ENCODE measurements at regions not wholly inside any gene's neighbourhood (a gene's known extent, or its start where the extent isn't known, plus 50 kb on each side); places are given as distances from the start of the nearest gene placed in this dataset.

- TF ChIP-seq CTCF (IDR thresholded peaks at IDR 0.05), result no peak
- Mint-ChIP-seq H3K4me3 (ENCODE audit: unreplicated experiment) (no peak overlapping the region), H3K27ac (ENCODE audit: unreplicated experiment) (peak overlapping the region; percentile 37), H3K36me3 (ENCODE audit: low read depth) (no peaks in the 10 kb centered on the region), H3K9me3 (ENCODE audit: low read depth) (peaks cover 14% of the 10 kb centered on the region), H3K4me1 (ENCODE audit: low read depth) (peaks cover 16% of the 10 kb centered on the region), H3K27me3 (ENCODE audit: low read depth) (no peaks in the 10 kb centered on the region)
- no peak for DNase-seq (ENCODE audit: low spot score)
These were observed 198.5 kb upstream of the EGFLAM start for GRCh38 chr5:38059876-38060275.

GRCh38 chr5:38051711-38052511, 206.4 kb upstream of the EGFLAM start:
- Mint-ChIP-seq H3K36me3 (ENCODE audit: low read depth) (no peaks in the 10 kb centered on the region), H3K9me3 (ENCODE audit: low read depth) (no peaks in the 10 kb centered on the region), H3K27me3 (ENCODE audit: low read depth) (no peaks in the 10 kb centered on the region), H3K27ac (ENCODE audit: unreplicated experiment) (no peak overlapping the region), H3K4me1 (ENCODE audit: low read depth) (no peaks in the 10 kb centered on the region), H3K4me3 (ENCODE audit: unreplicated experiment) (no peak overlapping the region)
- DNase-seq (ENCODE audit: low spot score), result no peak
- no peak for TF ChIP-seq CTCF (IDR thresholded peaks at IDR 0.05)

GRCh38 chr5:38048400-38048799, 208.6 kb upstream of the GDNF start:
- Mint-ChIP-seq H3K36me3 (ENCODE audit: low read depth) (no peaks in the 10 kb centered on the region), H3K4me3 (ENCODE audit: unreplicated experiment) (no peak overlapping the region), H3K27me3 (ENCODE audit: low read depth) (peaks cover 6% of the 10 kb centered on the region), H3K4me1 (ENCODE audit: low read depth) (no peaks in the 10 kb centered on the region), H3K27ac (ENCODE audit: unreplicated experiment) (no peak overlapping the region), H3K9me3 (ENCODE audit: low read depth) (peaks cover 4% of the 10 kb centered on the region)
- no peak for TF ChIP-seq CTCF (IDR thresholded peaks at IDR 0.05)
- DNase-seq (ENCODE audit: low spot score), result no peak

GRCh38 chr5:38046103-38046502, 206.3 kb upstream of the GDNF start:
- no peaks in the 10 kb centered on the region for H3K36me3 Mint-ChIP-seq (ENCODE audit: low read depth)
- H3K9me3 Mint-ChIP-seq (ENCODE audit: low read depth), result peaks cover 4% of the 10 kb centered on the region
- no peak overlapping the region for H3K4me3 Mint-ChIP-seq (ENCODE audit: unreplicated experiment)
- H3K4me1 Mint-ChIP-seq (ENCODE audit: low read depth), result no peaks in the 10 kb centered on the region
- peaks cover 24% of the 10 kb centered on the region for H3K27me3 Mint-ChIP-seq (ENCODE audit: low read depth)
- no peak for TF ChIP-seq CTCF (IDR thresholded peaks at IDR 0.05)
- no peak for DNase-seq (ENCODE audit: low spot score)
- H3K27ac Mint-ChIP-seq (ENCODE audit: unreplicated experiment), result no peak overlapping the region

- no peaks in the 10 kb centered on the region for H3K4me1 Mint-ChIP-seq (ENCODE audit: low read depth)
- H3K4me3 Mint-ChIP-seq (ENCODE audit: unreplicated experiment), result no peak overlapping the region
- no peak for DNase-seq (ENCODE audit: low spot score)
- no peaks in the 10 kb centered on the region for H3K36me3 Mint-ChIP-seq (ENCODE audit: low read depth)
- no peak overlapping the region for H3K27ac Mint-ChIP-seq (ENCODE audit: unreplicated experiment)
- no peak for TF ChIP-seq CTCF (IDR thresholded peaks at IDR 0.05)
- peaks cover 4% of the 10 kb centered on the region for H3K9me3 Mint-ChIP-seq (ENCODE audit: low read depth)
- H3K27me3 Mint-ChIP-seq (ENCODE audit: low read depth), result peaks cover 30% of the 10 kb centered on the region
These were observed 205.6 kb upstream of the GDNF start for GRCh38 chr5:38045446-38045845.
